Islet precursor cell (in vitro differentiated cells): ENCODE measurements at regions not wholly inside any gene's neighbourhood (a gene's known extent, or its start where the extent isn't known, plus 50 kb on each side); places are given as distances from the start of the nearest gene placed in this dataset.

ENCODE experiments used
- DNase-seq: peaks from one replicate; pipeline ENCODE4 v3.0.0-alpha.2; 2018

DNA sequence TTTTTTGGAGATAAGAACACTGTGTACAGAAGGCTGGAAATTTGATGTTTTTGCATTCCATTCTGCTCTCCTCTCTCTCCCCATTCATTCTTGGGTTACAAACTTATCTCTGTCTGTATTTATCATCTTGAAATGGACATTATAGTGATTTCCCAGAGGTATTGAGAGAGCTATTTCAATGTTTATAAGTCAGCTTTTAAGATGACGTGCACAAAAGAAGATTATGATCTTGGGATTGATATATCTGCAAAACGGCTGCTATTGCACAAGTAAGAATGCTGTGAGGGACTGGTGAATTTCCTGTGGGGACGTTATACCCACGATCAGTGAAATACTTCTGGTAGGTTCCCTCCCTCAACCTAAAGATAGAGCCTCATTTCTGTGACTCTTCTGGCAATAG is 61.0 kb upstream of the DTNA start:
- no peak for DNase-seq

GRCh38 chr18:34650121-34650545 is 60.0 kb upstream of the DTNA start:
- DNase-seq = no peak

DNA sequence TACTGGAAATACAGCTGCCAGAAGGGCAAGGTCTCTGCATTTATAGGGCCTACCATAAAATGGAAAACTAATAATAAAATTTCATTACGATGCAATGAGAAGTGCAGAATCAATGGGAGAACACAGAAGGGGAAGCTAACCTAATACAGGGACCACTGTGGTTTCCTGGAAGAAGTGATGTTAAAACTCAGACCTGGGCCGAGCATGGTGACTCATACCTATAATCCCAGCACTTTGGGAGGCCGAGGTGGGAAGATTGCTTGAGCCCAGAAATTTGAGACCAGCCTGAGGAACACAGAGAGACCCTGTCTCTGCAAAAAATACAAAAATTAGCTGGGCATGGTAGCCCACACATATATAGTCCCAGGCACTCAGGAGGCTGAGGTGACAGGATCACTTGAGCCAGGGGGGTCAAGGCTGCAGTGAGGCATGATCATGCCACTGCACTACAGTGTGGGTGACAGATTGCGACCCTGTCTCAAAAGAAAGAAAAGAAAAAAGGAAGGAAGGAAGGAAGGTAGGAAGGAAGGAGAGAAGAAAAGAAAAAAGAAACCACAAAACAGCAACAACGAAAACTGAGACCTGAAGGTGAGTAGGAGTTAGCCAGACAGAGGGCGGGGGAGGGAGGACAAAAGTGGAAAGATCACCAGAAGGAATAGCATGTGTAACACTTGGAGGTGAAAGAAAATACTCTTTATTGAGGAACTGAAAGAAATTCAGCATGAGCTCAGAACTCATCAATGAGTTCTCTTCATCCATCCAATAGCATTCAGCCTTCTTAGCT is 58.3 kb upstream of the DTNA start:
- DNase-seq = peak; percentile 67

DNA sequence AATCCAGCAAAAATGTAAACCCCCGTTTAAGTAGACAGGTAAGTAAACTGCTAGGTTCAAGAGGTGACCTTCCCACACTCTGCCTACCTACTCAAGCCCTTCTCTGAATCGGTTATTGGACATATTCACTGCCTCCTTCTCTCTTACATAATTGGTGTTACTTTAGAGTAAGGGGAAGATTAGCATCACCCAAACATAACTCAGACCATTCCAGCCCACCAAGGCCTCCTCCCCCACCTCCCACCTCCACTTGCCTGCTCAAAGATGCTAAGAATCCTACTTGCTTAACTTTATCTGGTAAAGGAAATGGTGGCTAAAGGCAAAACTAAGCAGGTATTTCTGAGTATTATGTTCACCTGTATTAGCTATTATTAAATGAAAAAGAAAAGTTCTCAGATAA is 55.0 kb upstream of the DTNA start:
- DNase-seq = no peak

- DNase-seq = no peak
Observed at GRCh38 chr18:34657860-34658500, 52.1 kb upstream of the DTNA start.

GRCh38 chr18:34659579-34660517 is 50.2 kb upstream of the DTNA start:
- DNase-seq = peak; percentile 96
